Cardiac fibroblast (primary cell): ENCODE measurements at regions not wholly inside any gene's neighbourhood (a gene's known extent, or its start where the extent isn't known, plus 50 kb on each side); places are given as distances from the start of the nearest gene placed in this dataset.

ENCODE experiments used
- DNase-seq, 2 donors: peaks; one replicate each; pipeline versions ENCODE4 v3.0.0 to v3.0.0-alpha.2; 2010; ENCODE audit warnings: low read depth in 2 of 2
- H3K4me3 ChIP-seq, 2 donors: replicated peaks in 1 of 2; 1 replicate in 1 of 2; 2 replicates in 1 of 2; pipeline ENCODE4 v1.5.1; 2011; ENCODE audit warnings: low read depth in 2 of 2, low read length in 2 of 2, mild to moderate bottlenecking in 2 of 2, moderate library complexity in 1 of 2
- CTCF ChIP-seq: IDR thresholded peaks from one replicate; pipeline ENCODE4 v1.5.1; 2011; ENCODE audit warnings: low read depth, mild to moderate bottlenecking, low read length, inconsistent platforms

DNA sequence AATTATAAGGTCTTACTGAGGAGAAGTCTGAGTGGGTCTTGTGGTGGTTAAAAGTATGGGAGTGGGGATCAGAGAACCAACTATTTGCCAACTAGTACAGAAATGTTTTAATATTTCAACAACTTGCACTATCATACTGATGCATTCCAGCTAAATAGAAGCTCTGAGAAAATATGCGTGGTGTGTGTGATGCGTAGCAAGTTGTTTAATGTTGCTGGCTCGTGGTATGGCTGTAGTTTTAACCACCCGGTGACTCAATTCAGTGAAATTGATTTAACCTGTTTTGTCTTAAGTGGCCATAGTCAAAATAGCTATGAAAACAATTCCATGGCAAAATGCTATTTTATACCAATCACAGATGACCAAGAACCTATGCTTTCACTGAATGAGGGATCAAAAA is 176.5 kb upstream of the SLC24A2 start:
- no peak overlapping the region for H3K4me3 ChIP-seq
- TF ChIP-seq CTCF = no peak
- DNase-seq = peak in 1 of 2 donors; percentile 35

DNA sequence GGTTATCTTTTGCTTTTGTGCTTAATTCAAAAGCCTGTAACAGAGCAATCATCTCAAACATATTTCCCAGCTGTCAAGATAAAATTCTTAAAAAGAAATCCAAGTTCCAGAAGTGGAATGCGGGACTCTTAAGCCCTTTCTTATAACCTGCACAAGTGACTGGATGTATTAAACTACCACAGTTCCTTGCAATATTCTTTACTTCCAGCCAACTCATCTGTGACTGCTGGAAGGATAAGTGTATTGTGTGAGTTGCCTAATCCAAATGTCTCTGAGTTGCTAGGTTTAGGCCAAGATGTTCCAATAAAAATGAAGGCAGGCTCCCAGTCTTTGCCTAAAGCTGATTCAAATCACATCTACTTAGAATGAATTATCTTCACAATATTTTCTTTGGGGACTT is 159.2 kb upstream of the SLC24A2 start:
- TF ChIP-seq CTCF = no peak
- DNase-seq = peak; percentile 13 to 35

GRCh38 chr9:19946441-19947109 is 157.7 kb upstream of the SLC24A2 start:
- TF ChIP-seq CTCF = peak; percentile 73
- no peak overlapping the region for H3K4me3 ChIP-seq
- DNase-seq = peak; percentile 26 to 76

More for the DNA sequence above, 159.2 kb upstream of the SLC24A2 start:
- no peak overlapping the region for H3K4me3 ChIP-seq

GRCh38 chr9:19941874-19942273 is 153.0 kb upstream of the SLC24A2 start:
- TF ChIP-seq CTCF = no peak
- DNase-seq = no peak
- no peak overlapping the region for H3K4me3 ChIP-seq

DNA sequence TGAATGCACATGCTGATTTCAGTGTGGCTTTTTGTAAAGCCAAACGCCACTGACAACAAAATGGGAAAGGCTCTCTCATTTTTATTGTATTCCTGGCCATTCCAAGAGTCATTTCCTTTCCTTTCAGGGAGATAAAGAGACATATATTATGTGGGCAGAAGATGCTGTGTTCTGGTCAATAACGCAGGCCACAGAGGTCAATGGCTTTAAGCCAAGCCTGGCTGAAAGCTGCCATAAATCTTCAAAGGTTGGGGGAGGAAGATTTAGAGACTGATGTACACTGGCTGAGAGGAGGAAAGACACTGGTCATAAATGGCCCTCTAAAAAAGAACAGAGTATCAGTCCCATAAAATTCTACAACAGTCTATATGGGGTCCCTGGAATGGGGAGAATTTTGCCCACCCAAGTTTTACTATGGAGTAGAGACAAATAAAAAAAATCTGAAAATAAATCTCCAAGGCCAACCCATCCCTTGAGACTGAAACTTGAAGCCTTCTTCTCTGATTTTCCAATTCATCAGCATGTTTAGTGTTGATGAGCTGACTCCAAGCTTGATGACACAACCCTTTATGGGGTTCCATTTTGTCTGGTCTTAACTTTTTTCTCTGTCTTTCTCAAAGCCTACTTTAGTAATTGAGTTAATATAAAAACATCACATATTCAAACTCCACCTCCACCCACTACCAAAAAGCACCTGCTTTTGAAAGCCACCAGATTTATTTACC is 152.1 kb upstream of the SLC24A2 start:
- DNase-seq = no peak
- TF ChIP-seq CTCF = no peak

GRCh38 chr9:19939734-19940278 is 151.0 kb upstream of the SLC24A2 start:
- DNase-seq = no peak
- no peak for TF ChIP-seq CTCF
- no peak overlapping the region for H3K4me3 ChIP-seq

More for the DNA sequence above, 152.1 kb upstream of the SLC24A2 start:
- H3K4me3 ChIP-seq = no peak overlapping the region
